ENCODE measurements at regions not wholly inside any gene's neighbourhood (a gene's known extent, or its start where the extent isn't known, plus 50 kb on each side); places are given as distances from the start of the nearest gene placed in this dataset.

DNA sequence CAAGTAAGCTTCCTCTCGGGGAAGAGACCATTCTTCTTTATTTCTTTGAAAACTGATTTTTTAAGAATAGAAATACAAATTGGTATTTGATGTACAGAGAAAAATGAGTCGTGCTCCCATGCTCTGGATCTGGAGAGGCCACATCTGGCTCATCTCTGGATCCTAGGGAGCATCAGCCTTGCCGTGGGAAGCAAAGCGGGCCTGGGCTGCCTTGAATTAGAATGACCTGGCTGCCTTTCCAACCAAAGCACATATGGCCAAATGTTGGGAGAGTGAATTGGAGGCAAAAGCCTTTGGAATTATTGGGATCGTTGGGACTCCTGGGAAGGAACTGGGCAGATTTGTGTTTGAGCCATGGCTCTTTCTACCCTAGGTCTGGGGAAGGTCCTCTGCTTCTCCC lies 80.0 kb downstream of the SLC25A47 start:
- TF ChIP-seq, protein P1, sequence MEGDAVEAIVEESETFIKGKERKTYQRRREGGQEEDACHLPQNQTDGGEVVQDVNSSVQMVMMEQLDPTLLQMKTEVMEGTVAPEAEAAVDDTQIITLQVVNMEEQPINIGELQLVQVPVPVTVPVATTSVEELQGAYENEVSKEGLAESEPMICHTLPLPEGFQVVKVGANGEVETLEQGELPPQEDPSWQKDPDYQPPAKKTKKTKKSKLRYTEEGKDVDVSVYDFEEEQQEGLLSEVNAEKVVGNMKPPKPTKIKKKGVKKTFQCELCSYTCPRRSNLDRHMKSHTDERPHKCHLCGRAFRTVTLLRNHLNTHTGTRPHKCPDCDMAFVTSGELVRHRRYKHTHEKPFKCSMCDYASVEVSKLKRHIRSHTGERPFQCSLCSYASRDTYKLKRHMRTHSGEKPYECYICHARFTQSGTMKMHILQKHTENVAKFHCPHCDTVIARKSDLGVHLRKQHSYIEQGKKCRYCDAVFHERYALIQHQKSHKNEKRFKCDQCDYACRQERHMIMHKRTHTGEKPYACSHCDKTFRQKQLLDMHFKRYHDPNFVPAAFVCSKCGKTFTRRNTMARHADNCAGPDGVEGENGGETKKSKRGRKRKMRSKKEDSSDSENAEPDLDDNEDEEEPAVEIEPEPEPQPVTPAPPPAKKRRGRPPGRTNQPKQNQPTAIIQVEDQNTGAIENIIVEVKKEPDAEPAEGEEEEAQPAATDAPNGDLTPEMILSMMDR (IDR thresholded peaks at IDR 0.05; ENCODE audit: extremely low read depth, insufficient read depth, missing control alignments): no peak
- no peak for DNase-seq (ENCODE audit: low spot score)
- in situ Hi-C loops (cut with MboI; ENCODE audit: low pct_unique_long_range_greater_than_20kb, low sequenced_read_pairs, unreplicated experiment): no loop called here

DNA sequence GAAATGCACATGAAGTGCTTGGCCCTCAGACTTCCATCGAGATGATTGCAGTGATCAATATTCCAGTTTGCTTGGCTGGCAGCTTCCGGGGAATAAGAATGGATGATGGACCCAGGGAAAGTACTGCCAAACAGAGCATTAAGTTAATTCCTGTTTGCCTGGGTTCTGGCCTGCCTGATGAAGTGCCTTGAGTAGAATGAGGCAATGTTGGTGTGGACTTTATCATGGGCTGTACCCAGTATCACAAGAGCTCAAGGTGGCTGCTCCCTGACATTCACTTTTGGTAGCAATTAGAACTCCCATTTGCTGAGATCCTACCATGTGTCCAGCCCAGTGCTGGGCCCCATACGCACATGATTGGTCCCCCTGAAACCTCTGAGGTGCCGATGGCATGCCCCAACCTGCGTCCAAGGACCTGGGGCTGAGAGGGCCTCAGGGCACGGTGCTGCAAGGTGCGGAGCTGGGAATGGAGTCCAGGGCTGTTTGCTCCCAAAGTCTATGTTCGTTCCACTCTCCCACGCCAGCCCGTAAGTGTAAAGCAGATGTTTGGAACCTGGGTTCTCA lies 80.7 kb downstream of the SLC25A47 start:
- in situ Hi-C loops (cut with MboI; ENCODE audit: low pct_unique_long_range_greater_than_20kb, low sequenced_read_pairs, unreplicated experiment): no loop called here
- no peak for DNase-seq (ENCODE audit: low spot score)
- TF ChIP-seq, protein P1 (IDR thresholded peaks at IDR 0.05; ENCODE audit: extremely low read depth, insufficient read depth, missing control alignments): no peak

DNA sequence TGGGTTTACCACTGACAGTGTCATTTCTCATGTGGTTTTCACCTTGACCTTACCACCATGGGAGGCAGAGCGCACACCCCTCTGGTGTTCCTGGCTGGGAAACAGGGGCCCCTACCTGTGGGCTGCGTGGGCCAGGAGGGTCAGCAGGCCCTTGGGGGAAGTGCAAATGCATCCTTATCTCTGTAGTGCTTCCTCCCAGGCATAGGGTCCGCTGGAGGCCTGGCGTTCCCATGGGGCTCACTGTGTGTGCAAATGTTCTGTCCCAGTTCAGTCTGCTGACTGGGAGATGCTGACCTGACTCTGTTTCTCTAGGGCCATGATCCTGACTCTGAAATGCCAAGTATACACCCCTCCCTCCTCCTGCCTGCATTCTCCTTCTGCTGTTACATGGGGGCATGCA lies 81.3 kb downstream of the SLC25A47 start:
- in situ Hi-C loops (cut with MboI; ENCODE audit: low pct_unique_long_range_greater_than_20kb, low sequenced_read_pairs, unreplicated experiment): no loop called here
- TF ChIP-seq, protein P1 (IDR thresholded peaks at IDR 0.05; ENCODE audit: extremely low read depth, insufficient read depth, missing control alignments): no peak
- no peak for DNase-seq (ENCODE audit: low spot score)

DNA sequence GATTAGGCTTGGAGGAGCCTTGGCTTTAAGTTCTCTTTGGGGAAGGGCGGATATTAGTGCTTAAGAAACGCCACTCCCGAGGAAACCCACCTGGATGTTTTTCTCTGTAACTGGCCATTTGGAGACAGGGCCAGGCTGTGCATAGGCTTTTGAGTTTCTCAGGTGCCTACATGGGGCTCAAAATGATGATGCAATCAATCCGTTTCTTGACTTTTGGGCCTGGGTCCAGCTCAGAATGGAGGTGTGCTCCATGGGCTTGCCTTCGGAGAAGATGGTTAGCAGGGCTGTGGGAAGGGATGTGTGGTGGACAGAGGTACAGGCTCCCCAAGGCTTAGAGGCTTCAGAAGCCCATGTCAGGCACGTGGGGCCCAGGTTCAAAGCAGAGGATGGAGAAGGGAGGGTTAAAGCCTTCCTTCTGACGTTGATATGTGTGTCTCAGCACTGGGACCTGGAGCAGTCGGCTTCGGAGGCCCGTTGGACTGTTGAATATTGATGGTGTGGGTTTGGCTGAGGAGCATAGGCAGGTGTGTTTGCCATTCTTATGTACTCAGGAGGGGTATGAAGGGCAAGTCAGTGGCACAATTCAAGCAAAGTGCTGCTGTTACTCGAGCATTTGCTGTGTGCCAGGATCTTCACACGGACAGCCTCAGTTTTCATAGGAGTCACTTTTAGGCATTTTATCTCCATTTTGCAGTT lies 82.8 kb downstream of the SLC25A47 start:
- TF ChIP-seq, protein P1 (IDR thresholded peaks at IDR 0.05; ENCODE audit: extremely low read depth, insufficient read depth, missing control alignments): no peak
- in situ Hi-C loops (cut with MboI; ENCODE audit: low pct_unique_long_range_greater_than_20kb, low sequenced_read_pairs, unreplicated experiment): no loop called here
- DNase-seq (ENCODE audit: low spot score): no peak

DNA sequence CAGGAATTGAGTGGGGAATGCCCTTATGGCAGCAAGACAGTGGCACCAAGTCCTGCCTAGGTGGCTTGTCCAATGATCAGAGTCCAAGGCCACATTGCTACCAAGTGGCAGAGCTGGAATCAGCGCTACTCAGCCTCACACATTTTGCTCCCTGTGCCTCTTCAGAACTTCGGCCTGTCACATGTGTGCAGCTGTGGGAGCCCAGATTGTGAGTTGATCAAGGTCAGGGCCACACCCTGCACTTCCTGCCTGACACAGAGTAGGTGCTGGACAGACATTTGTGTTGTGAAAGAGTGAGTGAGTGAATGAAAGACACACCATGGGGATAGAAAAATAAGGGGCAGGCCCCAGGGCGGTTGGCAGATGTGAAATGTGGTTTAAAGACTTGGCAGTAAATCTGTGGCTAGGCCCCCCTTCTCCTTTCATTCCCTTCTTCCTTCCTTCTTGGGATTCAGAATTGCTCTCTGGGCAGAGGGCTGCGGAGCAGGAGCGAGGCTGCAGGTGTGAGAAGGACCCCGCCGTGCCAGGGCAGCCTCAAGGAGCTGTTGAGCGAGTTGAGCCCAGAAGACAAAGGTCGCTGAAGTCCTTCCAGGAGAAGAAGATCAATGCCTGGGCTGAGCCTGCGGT lies 83.5 kb downstream of the SLC25A47 start:
- in situ Hi-C loops (cut with MboI; ENCODE audit: low pct_unique_long_range_greater_than_20kb, low sequenced_read_pairs, unreplicated experiment): no loop called here
- TF ChIP-seq, protein P1 (IDR thresholded peaks at IDR 0.05; ENCODE audit: extremely low read depth, insufficient read depth, missing control alignments): no peak
- no peak for DNase-seq (ENCODE audit: low spot score)

DNA sequence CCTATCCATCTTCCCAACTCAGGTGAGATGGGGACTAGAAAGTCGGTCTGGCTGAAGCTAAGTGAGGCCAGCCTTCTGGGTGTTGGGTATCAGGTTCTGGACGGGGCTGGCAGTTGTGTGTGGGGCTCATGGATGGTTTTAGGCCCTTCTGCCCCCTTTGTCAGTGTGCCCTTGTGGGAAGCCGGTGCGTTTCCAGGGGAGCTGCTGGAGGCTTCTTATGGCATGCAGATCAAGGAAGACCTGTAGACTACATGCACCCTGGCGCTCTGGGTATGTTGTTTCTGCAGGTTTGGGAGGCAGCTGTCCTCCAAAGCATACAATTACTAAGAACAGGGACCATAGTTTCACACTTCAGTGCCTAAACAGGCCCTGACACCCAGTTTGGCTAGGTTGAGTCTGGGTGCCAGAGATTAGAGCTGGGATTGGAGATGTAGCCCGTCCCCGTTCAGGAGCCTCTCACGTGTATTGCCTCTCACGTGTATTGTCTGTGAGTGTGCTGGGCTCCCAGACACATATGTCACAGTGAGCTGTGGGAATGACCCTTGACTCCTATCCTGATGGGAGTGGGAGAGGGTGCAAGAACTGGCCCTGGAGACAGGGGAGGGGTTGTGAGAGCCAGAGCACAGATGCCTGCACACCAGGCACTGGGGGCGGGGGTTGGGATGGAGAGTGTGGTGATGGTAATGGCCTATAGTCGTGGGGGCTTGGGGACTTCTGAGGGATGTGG lies 84.4 kb downstream of the SLC25A47 start:
- in situ Hi-C loops (cut with MboI; ENCODE audit: low pct_unique_long_range_greater_than_20kb, low sequenced_read_pairs, unreplicated experiment): no loop called here
- DNase-seq (ENCODE audit: low spot score): no peak
- TF ChIP-seq, protein P1 (IDR thresholded peaks at IDR 0.05; ENCODE audit: extremely low read depth, insufficient read depth, missing control alignments): no peak
